ENCODE measurements at regions not wholly inside any gene's neighbourhood (a gene's known extent, or its start where the extent isn't known, plus 50 kb on each side); places are given as distances from the start of the nearest gene placed in this dataset.

GRCh38 chr3:74564560-74564959 lies 49.9 kb downstream of the CNTN3 start:
- intact Hi-C loops (cut with DNase I) = no loop called here
- Histone ChIP-seq H3K27ac (no peak overlapping the region), H3K9me3 (no peaks in the 10 kb centered on the region), H3K4me3 (no peak overlapping the region), H3K36me3 (no peaks in the 10 kb centered on the region), H3K27me3 (no peaks in the 10 kb centered on the region), H3K4me1 (no peaks in the 10 kb centered on the region)
- TF ChIP-seq POLR2A (IDR thresholded peaks at IDR 0.05) (no peak), POLR2AphosphoS5 (IDR thresholded peaks at IDR 0.05; ENCODE audit: insufficient read depth in 1 of 2, low read depth in 1 of 2) (no peak), CTCF (IDR thresholded peaks at IDR 0.05) (no peak)
- no peak for DNase-seq (ENCODE audit: extremely low spot score in 2 of 2)

GRCh38 chr3:74562558-74563269 lies 51.7 kb downstream of the CNTN3 start:
- intact Hi-C loops (cut with DNase I) = no loop called here
- no peak for DNase-seq (ENCODE audit: extremely low spot score in 2 of 2)
- Histone ChIP-seq H3K4me1 (no peaks in the 10 kb centered on the region), H3K4me3 (no peak overlapping the region), H3K36me3 (no peaks in the 10 kb centered on the region), H3K9me3 (no peaks in the 10 kb centered on the region), H3K27ac (no peak overlapping the region), H3K27me3 (no peaks in the 10 kb centered on the region)
- TF ChIP-seq POLR2A (IDR thresholded peaks at IDR 0.05) (no peak), CTCF (IDR thresholded peaks at IDR 0.05) (no peak), POLR2AphosphoS5 (IDR thresholded peaks at IDR 0.05; ENCODE audit: insufficient read depth in 1 of 2, low read depth in 1 of 2) (no peak)

- H3K9me3 ChIP-seq = no peaks in the 10 kb centered on the region
- no peaks in the 10 kb centered on the region for H3K36me3 ChIP-seq
- H3K4me1 ChIP-seq = no peaks in the 10 kb centered on the region
- H3K27me3 ChIP-seq = no peaks in the 10 kb centered on the region
- intact Hi-C loops (cut with DNase I) = no loop called here
- no peak for TF ChIP-seq POLR2A (IDR thresholded peaks at IDR 0.05)
- no peak for TF ChIP-seq CTCF (IDR thresholded peaks at IDR 0.05)
- no peak for TF ChIP-seq POLR2AphosphoS5 (IDR thresholded peaks at IDR 0.05; ENCODE audit: insufficient read depth in 1 of 2, low read depth in 1 of 2)
- no peak for DNase-seq (ENCODE audit: extremely low spot score in 2 of 2)
- H3K4me3 ChIP-seq = no peak overlapping the region
- H3K27ac ChIP-seq = no peak overlapping the region
Observed at GRCh38 chr3:74561881-74562280, 52.6 kb downstream of the CNTN3 start.

GRCh38 chr3:74559261-74559660 lies 55.2 kb downstream of the CNTN3 start:
- Histone ChIP-seq H3K27ac (no peak overlapping the region), H3K36me3 (no peaks in the 10 kb centered on the region), H3K4me3 (no peak overlapping the region), H3K27me3 (no peaks in the 10 kb centered on the region), H3K4me1 (no peaks in the 10 kb centered on the region), H3K9me3 (no peaks in the 10 kb centered on the region)
- no peak for DNase-seq (ENCODE audit: extremely low spot score in 2 of 2)
- no peak for TF ChIP-seq POLR2A (IDR thresholded peaks at IDR 0.05)
- no peak for TF ChIP-seq CTCF (IDR thresholded peaks at IDR 0.05)
- TF ChIP-seq POLR2AphosphoS5 (IDR thresholded peaks at IDR 0.05; ENCODE audit: insufficient read depth in 1 of 2, low read depth in 1 of 2) = no peak
- intact Hi-C loops (cut with DNase I) = no loop called here

- intact Hi-C loops (cut with DNase I) = no loop called here
- H3K4me3 ChIP-seq = no peak overlapping the region
Observed at GRCh38 chr3:74550686-74551085, 63.8 kb downstream of the CNTN3 start.

More at GRCh38 chr3:74550686-74551085, 63.8 kb downstream of the CNTN3 start:
- no peak for DNase-seq (ENCODE audit: extremely low spot score in 2 of 2)
- no peaks in the 10 kb centered on the region for H3K4me1 ChIP-seq
- no peaks in the 10 kb centered on the region for H3K36me3 ChIP-seq
- no peaks in the 10 kb centered on the region for H3K9me3 ChIP-seq
- TF ChIP-seq CTCF (IDR thresholded peaks at IDR 0.05) (no peak), POLR2AphosphoS5 (IDR thresholded peaks at IDR 0.05; ENCODE audit: insufficient read depth in 1 of 2, low read depth in 1 of 2) (no peak), POLR2A (IDR thresholded peaks at IDR 0.05) (no peak)
- no peaks in the 10 kb centered on the region for H3K27me3 ChIP-seq
- H3K27ac ChIP-seq = no peak overlapping the region

Data from vagina (tissue), 2 donors.